HEK293T (cell line): ENCODE measurements at regions not wholly inside any gene's neighbourhood (a gene's known extent, or its start where the extent isn't known, plus 50 kb on each side); places are given as distances from the start of the nearest gene placed in this dataset.

Experiments
- SP1 ChIP-seq: fragments of 450-650 bp; IDR thresholded peaks from 2 replicates; pipeline ENCODE4 v1.6.1; 2017
- TARDBP ChIP-seq: fragments of 450-650 bp; IDR thresholded peaks from 2 replicates; pipeline ENCODE4 v1.6.1; 2016

- TF ChIP-seq SP1: no peak
- no peak for TF ChIP-seq TARDBP
These were observed 1040.7 kb upstream of the INTU start for GRCh38 chr4:126592088-126592487.
